ENCODE measurements at regions not wholly inside any gene's neighbourhood (a gene's known extent, or its start where the extent isn't known, plus 50 kb on each side); places are given as distances from the start of the nearest gene placed in this dataset.

DNA sequence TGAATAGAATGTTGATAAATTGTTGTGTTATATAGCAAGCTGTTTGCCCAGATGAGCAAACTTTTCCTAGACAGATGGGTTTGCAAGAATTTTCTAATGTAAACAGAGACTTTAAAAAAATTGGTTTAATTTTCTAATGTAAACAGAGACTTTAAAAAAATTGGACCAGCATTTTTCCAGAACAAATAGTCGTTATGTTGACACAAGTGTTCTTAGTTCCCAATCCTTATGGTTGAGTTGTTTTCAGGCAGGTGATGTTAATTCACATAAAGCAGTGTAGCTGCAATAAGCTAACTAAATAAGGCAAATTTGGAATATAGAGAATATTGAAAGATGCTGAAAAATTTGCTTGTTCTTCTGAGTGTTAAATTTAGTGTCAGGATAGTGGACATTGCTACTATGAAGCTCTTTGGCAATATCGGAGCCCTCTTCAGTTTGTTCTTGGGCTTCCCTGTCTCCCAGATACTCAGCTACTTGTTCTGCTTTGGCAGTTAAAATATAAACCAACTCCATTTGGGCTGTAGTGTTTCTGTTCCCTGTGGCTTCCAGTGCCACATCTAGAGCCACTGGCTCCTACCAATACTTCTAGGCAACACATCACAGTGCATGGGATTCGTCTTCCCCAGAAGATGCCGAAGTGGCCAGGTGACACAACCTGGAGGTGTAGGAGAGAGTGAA lies 105.7 kb downstream of the DYNAP start:
- Histone ChIP-seq H3K4me1 (replicated peaks in 1 of 2; ENCODE audit: control insufficient read depth in 2 of 2, insufficient read depth in 2 of 2, low read length in 2 of 2) (no peaks in the 10 kb centered on the region; a peak in 1 of 5 replicates), H3K9me3 (replicated peaks; ENCODE audit: control insufficient read depth, insufficient read depth, low read depth, low read length) (no peaks in the 10 kb centered on the region), H3K27me3 (ENCODE audit: control insufficient read depth in 2 of 2, insufficient read depth in 2 of 2, low read length in 2 of 2) (no peaks in the 10 kb centered on the region), H3K9me1 (ENCODE audit: control insufficient read depth, insufficient read depth, low read length) (no peaks in the 10 kb centered on the region), H3K9ac (ENCODE audit: insufficient read depth in 1 of 2, low read depth in 2 of 2, low read length in 2 of 2) (no peak overlapping the region), H4K20me1 (replicated peaks; ENCODE audit: control insufficient read depth, insufficient read depth, low read length) (no peaks in the 10 kb centered on the region), H3K79me2 (ENCODE audit: control insufficient read depth, insufficient read depth, low read length) (no peaks in the 10 kb centered on the region), H3K36me3 (ENCODE audit: control insufficient read depth, insufficient read depth, low read length) (no peaks in the 10 kb centered on the region), H3K4me2 (ENCODE audit: insufficient read depth, low read length) (no peak overlapping the region), H3K27ac (ENCODE audit: extremely low read depth, low read depth, low read length) (no peak overlapping the region), H2AFZ (ENCODE audit: low read depth, low read length) (no peak overlapping the region), H3K4me3 (no peak overlapping the region)
- BruUV-seq (replicated peaks) = no TSS peak
- in situ Hi-C loops (cut with MboI) = no loop called here
- no peak for DNase-seq (ENCODE audit: extremely low read depth in 1 of 4, low spot score in 3 of 4)
- POLR2A ChIA-PET = no interaction called here
- FAIRE-seq = no peak
- CTCF ChIA-PET (ENCODE audit: low intra/inter-chr PET ratio) = no interaction called here
- intact Hi-C loops (cut with micrococcal nuclease) = no loop called here
- no peak for ATAC-seq
- 21% methylated on average over 4 of the region's 4 CpGs for WGBS (ENCODE audit: insufficient coverage, low coverage, missing lambda C conversion rate)
- TF ChIP-seq, protein P1, sequence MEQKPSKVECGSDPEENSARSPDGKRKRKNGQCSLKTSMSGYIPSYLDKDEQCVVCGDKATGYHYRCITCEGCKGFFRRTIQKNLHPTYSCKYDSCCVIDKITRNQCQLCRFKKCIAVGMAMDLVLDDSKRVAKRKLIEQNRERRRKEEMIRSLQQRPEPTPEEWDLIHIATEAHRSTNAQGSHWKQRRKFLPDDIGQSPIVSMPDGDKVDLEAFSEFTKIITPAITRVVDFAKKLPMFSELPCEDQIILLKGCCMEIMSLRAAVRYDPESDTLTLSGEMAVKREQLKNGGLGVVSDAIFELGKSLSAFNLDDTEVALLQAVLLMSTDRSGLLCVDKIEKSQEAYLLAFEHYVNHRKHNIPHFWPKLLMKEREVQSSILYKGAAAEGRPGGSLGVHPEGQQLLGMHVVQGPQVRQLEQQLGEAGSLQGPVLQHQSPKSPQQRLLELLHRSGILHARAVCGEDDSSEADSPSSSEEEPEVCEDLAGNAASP (IDR thresholded peaks at IDR 0.05) = no peak
- TF ChIP-seq GTF3C2 (IDR thresholded peaks at IDR 0.05; ENCODE audit: borderline replicate concordance, extremely low read depth, insufficient read length) (no peak), ZNF589 (CRISPR knock-in tag; IDR thresholded peaks at IDR 0.05; ENCODE audit: low read depth) (no peak), KDM1A (IDR thresholded peaks at IDR 0.05) (no peak), ZZZ3 (IDR thresholded peaks at IDR 0.05) (no peak), HOMEZ (CRISPR knock-in tag; IDR thresholded peaks at IDR 0.05) (no peak), GTF2A2 (tag; IDR thresholded peaks at IDR 0.05) (no peak), FOXP4 (CRISPR knock-in tag; IDR thresholded peaks at IDR 0.05; ENCODE audit: borderline replicate concordance) (no peak)
- TF ChIP-seq, protein P2, sequence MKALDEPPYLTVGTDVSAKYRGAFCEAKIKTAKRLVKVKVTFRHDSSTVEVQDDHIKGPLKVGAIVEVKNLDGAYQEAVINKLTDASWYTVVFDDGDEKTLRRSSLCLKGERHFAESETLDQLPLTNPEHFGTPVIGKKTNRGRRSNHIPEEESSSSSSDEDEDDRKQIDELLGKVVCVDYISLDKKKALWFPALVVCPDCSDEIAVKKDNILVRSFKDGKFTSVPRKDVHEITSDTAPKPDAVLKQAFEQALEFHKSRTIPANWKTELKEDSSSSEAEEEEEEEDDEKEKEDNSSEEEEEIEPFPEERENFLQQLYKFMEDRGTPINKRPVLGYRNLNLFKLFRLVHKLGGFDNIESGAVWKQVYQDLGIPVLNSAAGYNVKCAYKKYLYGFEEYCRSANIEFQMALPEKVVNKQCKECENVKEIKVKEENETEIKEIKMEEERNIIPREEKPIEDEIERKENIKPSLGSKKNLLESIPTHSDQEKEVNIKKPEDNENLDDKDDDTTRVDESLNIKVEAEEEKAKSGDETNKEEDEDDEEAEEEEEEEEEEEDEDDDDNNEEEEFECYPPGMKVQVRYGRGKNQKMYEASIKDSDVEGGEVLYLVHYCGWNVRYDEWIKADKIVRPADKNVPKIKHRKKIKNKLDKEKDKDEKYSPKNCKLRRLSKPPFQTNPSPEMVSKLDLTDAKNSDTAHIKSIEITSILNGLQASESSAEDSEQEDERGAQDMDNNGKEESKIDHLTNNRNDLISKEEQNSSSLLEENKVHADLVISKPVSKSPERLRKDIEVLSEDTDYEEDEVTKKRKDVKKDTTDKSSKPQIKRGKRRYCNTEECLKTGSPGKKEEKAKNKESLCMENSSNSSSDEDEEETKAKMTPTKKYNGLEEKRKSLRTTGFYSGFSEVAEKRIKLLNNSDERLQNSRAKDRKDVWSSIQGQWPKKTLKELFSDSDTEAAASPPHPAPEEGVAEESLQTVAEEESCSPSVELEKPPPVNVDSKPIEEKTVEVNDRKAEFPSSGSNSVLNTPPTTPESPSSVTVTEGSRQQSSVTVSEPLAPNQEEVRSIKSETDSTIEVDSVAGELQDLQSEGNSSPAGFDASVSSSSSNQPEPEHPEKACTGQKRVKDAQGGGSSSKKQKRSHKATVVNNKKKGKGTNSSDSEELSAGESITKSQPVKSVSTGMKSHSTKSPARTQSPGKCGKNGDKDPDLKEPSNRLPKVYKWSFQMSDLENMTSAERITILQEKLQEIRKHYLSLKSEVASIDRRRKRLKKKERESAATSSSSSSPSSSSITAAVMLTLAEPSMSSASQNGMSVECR (CRISPR knock-in tag; IDR thresholded peaks at IDR 0.05) = no peak
